ENCODE measurements at regions not wholly inside any gene's neighbourhood (a gene's known extent, or its start where the extent isn't known, plus 50 kb on each side); places are given as distances from the start of the nearest gene placed in this dataset.

- TF ChIP-seq CTCF (IDR thresholded peaks at IDR 0.05) (no peak), POLR2A (IDR thresholded peaks at IDR 0.05) (no peak)
Observed at GRCh38 chr1:11377954-11378353, 101.0 kb upstream of the DISP3 start.
